ENCODE measurements at regions not wholly inside any gene's neighbourhood (a gene's known extent, or its start where the extent isn't known, plus 50 kb on each side); places are given as distances from the start of the nearest gene placed in this dataset.

DNA sequence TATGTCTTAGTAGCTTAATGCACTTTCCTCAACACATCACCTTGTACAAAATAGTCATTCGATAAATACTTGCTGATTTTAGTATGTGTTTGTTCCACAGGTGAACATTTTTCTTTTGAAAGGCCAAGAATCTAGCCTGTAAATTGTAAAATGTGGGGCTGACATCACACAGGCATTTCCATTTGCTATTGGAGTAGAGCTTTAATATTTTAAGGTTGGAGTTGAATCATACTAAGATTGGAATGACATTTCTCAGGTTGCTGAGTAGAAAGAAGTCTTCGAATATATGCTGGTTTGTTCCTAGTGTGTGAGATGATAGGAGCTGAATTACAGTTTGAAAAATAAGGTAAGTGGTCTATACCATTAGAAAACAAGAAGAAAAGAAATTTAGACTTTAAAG, 112.3 kb upstream of the FRY start:
- Histone ChIP-seq H3K9ac (ENCODE audit: control insufficient read depth, extremely low read depth, insufficient read depth, low read length) (no peak overlapping the region), H3K9me3 (ENCODE audit: control insufficient read depth, low read depth, low read length) (no peaks in the 10 kb centered on the region), H3K9me1 (ENCODE audit: control insufficient read depth, extremely low read depth, insufficient read depth, low read length) (no peaks in the 10 kb centered on the region), H3K27ac (ENCODE audit: control insufficient read depth, insufficient read depth, low read length) (no peak overlapping the region), H3K4me3 (ENCODE audit: control insufficient read depth in 2 of 3, extremely low read depth in 1 of 3, insufficient read depth in 2 of 3, low read depth in 1 of 3, low read length in 3 of 3) (no peak overlapping the region), H3K27me3 (ENCODE audit: control insufficient read depth, extremely low read depth, insufficient read depth, low read length) (no peaks in the 10 kb centered on the region), H4K20me1 (ENCODE audit: control insufficient read depth, extremely low read depth, insufficient read depth, low read length) (no peaks in the 10 kb centered on the region), H3K36me3 (ENCODE audit: control insufficient read depth in 2 of 2, extremely low read depth in 1 of 2, insufficient read depth in 2 of 2, low read length in 2 of 2) (no peaks in the 10 kb centered on the region), H3K4me1 (ENCODE audit: control insufficient read depth, extremely low read depth, insufficient read depth, low read length) (no peaks in the 10 kb centered on the region), H3K79me2 (ENCODE audit: control insufficient read depth, insufficient read depth, low read length) (no peaks in the 10 kb centered on the region), H3K4me2 (ENCODE audit: control insufficient read depth, extremely low read depth, insufficient read depth, low read depth, low read length) (no peak overlapping the region), H2AFZ (ENCODE audit: control insufficient read depth, low read length) (no peak overlapping the region)
- dilution Hi-C loops (cut with MboI; ENCODE audit: extremely low pct_ligation_motif_present, low sequenced_read_pairs), result no loop called here
- TF ChIP-seq CTCF (optimal IDR thresholded peaks at IDR 0.05 in 1 of 3, IDR thresholded peaks at IDR 0.05 in 1 of 3, conservative IDR thresholded peaks at IDR 0.05 in 1 of 3; ENCODE audit: extremely low read depth in 1 of 3, insufficient read depth in 2 of 3, low read length in 3 of 3), result no peak
- no peak for TF ChIP-seq EZH2 (IDR thresholded peaks at IDR 0.05; ENCODE audit: low read length)
- FAIRE-seq, result no peak
- DNase-seq (ENCODE audit: low read depth, low spot score), result no peak

DNA sequence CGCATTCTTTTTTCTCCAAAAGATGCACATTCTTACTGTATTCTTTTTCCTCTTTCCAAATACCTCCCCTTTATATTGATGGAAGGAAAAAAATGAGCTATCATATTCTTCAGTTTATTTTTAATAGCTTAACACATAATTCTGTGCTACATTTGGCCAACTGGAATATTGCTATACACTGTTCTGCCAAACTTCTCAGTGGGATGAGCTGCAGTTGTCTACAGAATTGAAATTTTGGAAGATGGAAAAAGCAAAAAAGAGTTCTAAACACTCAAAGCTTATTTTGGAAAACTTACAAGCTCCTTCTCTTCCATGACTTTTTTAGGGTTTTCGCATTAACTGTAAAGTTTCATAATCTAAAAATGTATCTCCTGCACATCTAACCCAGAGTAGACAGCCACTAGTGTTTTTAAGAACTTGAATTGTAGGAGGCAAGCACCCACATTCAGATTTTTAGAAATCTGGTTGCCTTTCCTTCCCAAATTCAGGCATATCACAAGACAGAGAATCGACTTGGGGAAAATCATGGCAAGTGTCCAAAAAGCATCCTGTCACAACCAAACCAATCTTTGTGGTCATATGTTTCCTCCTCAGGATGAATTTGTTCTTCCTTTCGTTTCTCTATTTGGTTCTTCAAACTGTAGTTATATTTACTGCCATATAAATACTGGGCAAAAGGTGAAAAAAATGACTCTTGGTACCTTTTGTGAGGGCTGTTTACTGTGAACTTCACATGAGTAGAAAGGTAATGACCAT, 111.4 kb upstream of the FRY start:
- H3K4me1 ChIP-seq (ENCODE audit: control insufficient read depth, extremely low read depth, insufficient read depth, low read length), result no peaks in the 10 kb centered on the region
- dilution Hi-C loops (cut with MboI; ENCODE audit: extremely low pct_ligation_motif_present, low sequenced_read_pairs), result no loop called here
- no peak for FAIRE-seq

More for the DNA sequence above, 111.4 kb upstream of the FRY start:
- Histone ChIP-seq H4K20me1 (ENCODE audit: control insufficient read depth, extremely low read depth, insufficient read depth, low read length) (no peaks in the 10 kb centered on the region), H3K4me2 (ENCODE audit: control insufficient read depth, extremely low read depth, insufficient read depth, low read depth, low read length) (no peak overlapping the region), H3K9me1 (ENCODE audit: control insufficient read depth, extremely low read depth, insufficient read depth, low read length) (no peaks in the 10 kb centered on the region), H2AFZ (ENCODE audit: control insufficient read depth, low read length) (no peak overlapping the region), H3K4me3 (ENCODE audit: control insufficient read depth in 2 of 3, extremely low read depth in 1 of 3, insufficient read depth in 2 of 3, low read depth in 1 of 3, low read length in 3 of 3) (no peak overlapping the region), H3K79me2 (ENCODE audit: control insufficient read depth, insufficient read depth, low read length) (no peaks in the 10 kb centered on the region), H3K9me3 (ENCODE audit: control insufficient read depth, low read depth, low read length) (no peaks in the 10 kb centered on the region), H3K36me3 (ENCODE audit: control insufficient read depth in 2 of 2, extremely low read depth in 1 of 2, insufficient read depth in 2 of 2, low read length in 2 of 2) (no peaks in the 10 kb centered on the region), H3K27me3 (ENCODE audit: control insufficient read depth, extremely low read depth, insufficient read depth, low read length) (no peaks in the 10 kb centered on the region), H3K9ac (ENCODE audit: control insufficient read depth, extremely low read depth, insufficient read depth, low read length) (no peak overlapping the region), H3K27ac (ENCODE audit: control insufficient read depth, insufficient read depth, low read length) (no peak overlapping the region)
- no peak for DNase-seq (ENCODE audit: low read depth, low spot score)
- TF ChIP-seq EZH2 (IDR thresholded peaks at IDR 0.05; ENCODE audit: low read length) (no peak), CTCF (optimal IDR thresholded peaks at IDR 0.05 in 1 of 3, IDR thresholded peaks at IDR 0.05 in 1 of 3, conservative IDR thresholded peaks at IDR 0.05 in 1 of 3; ENCODE audit: extremely low read depth in 1 of 3, insufficient read depth in 2 of 3, low read length in 3 of 3) (no peak)
